ENCODE measurements at regions not wholly inside any gene's neighbourhood (a gene's known extent, or its start where the extent isn't known, plus 50 kb on each side); places are given as distances from the start of the nearest gene placed in this dataset.

DNA sequence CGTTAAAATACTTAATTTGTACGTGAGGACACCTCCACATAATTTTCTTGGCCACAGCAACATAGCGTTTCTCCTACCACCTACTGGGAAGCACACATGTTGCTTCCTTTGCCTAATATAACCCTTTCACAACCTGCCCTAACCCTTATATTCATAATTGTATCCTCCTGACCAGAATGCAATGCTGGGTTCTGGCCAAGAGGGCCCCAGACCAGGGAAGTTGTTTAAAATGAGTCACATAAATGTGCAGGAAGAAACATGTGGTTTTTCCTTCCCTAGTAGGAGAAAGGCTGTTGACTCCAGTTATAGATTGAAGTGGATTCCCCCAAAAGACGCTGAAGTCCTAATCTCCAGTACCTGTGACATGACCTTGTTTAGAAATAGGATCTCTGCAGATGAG, 187.3 kb downstream of the NUFIP1 start:
- no peak overlapping the region for H2AFZ ChIP-seq (ENCODE audit: low read depth, low read length)
- H3K27ac ChIP-seq (ENCODE audit: low read length): no peak overlapping the region
- no peak for DNase-seq
- no peak overlapping the region for H3K9ac ChIP-seq (ENCODE audit: low read depth, low read length)
- H4K20me1 ChIP-seq (ENCODE audit: insufficient read depth, low read length): no peaks in the 10 kb centered on the region
- H3K4me2 ChIP-seq (ENCODE audit: insufficient read depth, low read length): no peak overlapping the region
- no peaks in the 10 kb centered on the region for H3K79me2 ChIP-seq (ENCODE audit: insufficient read depth, low read length)
- H3K36me3 ChIP-seq (ENCODE audit: insufficient read depth, low read length): no peaks in the 10 kb centered on the region
- no peak for ATAC-seq (ENCODE audit: insufficient read depth, low read depth)
- no peaks in the 10 kb centered on the region for H3K9me3 ChIP-seq (ENCODE audit: insufficient read depth, low read length, severe bottlenecking)
- H3K4me3 ChIP-seq (ENCODE audit: low read depth in 1 of 2, low read length in 2 of 2): no peak overlapping the region
- H3K4me1 ChIP-seq (ENCODE audit: insufficient read depth, low read length): no peaks in the 10 kb centered on the region
- H3K27me3 ChIP-seq (ENCODE audit: insufficient read depth, low read length, poor library complexity): no peaks in the 10 kb centered on the region
- no peak for TF ChIP-seq EZH2 (IDR thresholded peaks at IDR 0.05; ENCODE audit: borderline replicate concordance, low read depth, low read length, severe bottlenecking)
- TF ChIP-seq, protein P1, sequence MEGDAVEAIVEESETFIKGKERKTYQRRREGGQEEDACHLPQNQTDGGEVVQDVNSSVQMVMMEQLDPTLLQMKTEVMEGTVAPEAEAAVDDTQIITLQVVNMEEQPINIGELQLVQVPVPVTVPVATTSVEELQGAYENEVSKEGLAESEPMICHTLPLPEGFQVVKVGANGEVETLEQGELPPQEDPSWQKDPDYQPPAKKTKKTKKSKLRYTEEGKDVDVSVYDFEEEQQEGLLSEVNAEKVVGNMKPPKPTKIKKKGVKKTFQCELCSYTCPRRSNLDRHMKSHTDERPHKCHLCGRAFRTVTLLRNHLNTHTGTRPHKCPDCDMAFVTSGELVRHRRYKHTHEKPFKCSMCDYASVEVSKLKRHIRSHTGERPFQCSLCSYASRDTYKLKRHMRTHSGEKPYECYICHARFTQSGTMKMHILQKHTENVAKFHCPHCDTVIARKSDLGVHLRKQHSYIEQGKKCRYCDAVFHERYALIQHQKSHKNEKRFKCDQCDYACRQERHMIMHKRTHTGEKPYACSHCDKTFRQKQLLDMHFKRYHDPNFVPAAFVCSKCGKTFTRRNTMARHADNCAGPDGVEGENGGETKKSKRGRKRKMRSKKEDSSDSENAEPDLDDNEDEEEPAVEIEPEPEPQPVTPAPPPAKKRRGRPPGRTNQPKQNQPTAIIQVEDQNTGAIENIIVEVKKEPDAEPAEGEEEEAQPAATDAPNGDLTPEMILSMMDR (IDR thresholded peaks at IDR 0.05; ENCODE audit: borderline replicate concordance, extremely low read depth, low read length, poor library complexity, severe bottlenecking): no peak

DNA sequence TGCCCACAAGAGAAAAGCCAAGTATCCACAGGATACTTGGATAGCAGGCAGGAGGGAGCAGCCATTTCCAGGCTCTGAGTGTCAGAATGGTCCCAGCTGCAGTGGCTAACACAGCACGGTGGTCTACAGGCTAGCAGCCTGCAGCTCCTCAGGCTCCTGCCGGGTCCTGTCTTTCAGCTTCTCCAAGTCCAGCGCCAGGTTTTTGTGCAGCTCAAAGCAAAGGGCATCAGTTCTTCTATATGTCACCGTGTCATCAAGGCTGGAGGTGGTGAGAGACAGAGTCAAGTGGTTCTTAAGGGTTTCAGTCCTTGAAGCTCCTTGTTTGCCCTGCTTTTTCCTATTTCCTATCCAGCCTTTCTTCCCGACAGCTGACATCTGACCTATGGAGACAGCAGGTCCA, 188.6 kb downstream of the NUFIP1 start:
- TF ChIP-seq, protein P1 (IDR thresholded peaks at IDR 0.05; ENCODE audit: borderline replicate concordance, extremely low read depth, low read length, poor library complexity, severe bottlenecking): no peak
- TF ChIP-seq EZH2 (IDR thresholded peaks at IDR 0.05; ENCODE audit: borderline replicate concordance, low read depth, low read length, severe bottlenecking): no peak
- no peak for ATAC-seq (ENCODE audit: insufficient read depth, low read depth)
- H3K9ac ChIP-seq (ENCODE audit: low read depth, low read length): no peak overlapping the region
- no peaks in the 10 kb centered on the region for H3K27me3 ChIP-seq (ENCODE audit: insufficient read depth, low read length, poor library complexity)
- H4K20me1 ChIP-seq (ENCODE audit: insufficient read depth, low read length): no peaks in the 10 kb centered on the region
- no peaks in the 10 kb centered on the region for H3K9me3 ChIP-seq (ENCODE audit: insufficient read depth, low read length, severe bottlenecking)
- H3K4me3 ChIP-seq (ENCODE audit: low read depth in 1 of 2, low read length in 2 of 2): no peak overlapping the region
- no peaks in the 10 kb centered on the region for H3K79me2 ChIP-seq (ENCODE audit: insufficient read depth, low read length)
- DNase-seq: no peak
- H3K36me3 ChIP-seq (ENCODE audit: insufficient read depth, low read length): no peaks in the 10 kb centered on the region
- no peak overlapping the region for H3K4me2 ChIP-seq (ENCODE audit: insufficient read depth, low read length)
- H2AFZ ChIP-seq (ENCODE audit: low read depth, low read length): no peak overlapping the region
- no peak overlapping the region for H3K27ac ChIP-seq (ENCODE audit: low read length)
- no peaks in the 10 kb centered on the region for H3K4me1 ChIP-seq (ENCODE audit: insufficient read depth, low read length)

DNA sequence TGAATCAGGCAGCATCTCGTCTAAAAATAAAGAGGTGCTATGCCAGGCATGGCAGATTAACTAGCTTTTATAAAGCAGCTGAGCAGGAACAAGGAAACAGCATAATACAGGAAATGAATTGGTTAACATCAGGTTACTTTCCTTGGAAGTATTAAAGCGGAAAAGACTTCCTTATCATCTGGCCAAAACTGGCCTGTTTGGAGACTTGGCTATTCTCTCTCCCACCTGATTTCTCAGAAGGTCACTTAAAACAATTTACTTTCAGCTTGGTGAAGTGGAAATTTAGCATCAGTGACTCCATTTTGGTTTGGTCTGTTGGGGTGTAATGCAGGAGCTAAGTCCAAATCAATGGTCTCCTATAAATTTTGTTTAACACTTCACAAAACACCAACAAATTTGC, 191.6 kb downstream of the NUFIP1 start:
- ATAC-seq (ENCODE audit: insufficient read depth, low read depth): no peak
- Histone ChIP-seq H3K9ac (ENCODE audit: low read depth, low read length) (no peak overlapping the region), H3K27me3 (ENCODE audit: insufficient read depth, low read length, poor library complexity) (no peaks in the 10 kb centered on the region), H3K4me3 (ENCODE audit: low read depth in 1 of 2, low read length in 2 of 2) (no peak overlapping the region), H3K4me2 (ENCODE audit: insufficient read depth, low read length) (no peak overlapping the region), H3K27ac (ENCODE audit: low read length) (no peak overlapping the region), H3K9me3 (ENCODE audit: insufficient read depth, low read length, severe bottlenecking) (no peaks in the 10 kb centered on the region), H4K20me1 (ENCODE audit: insufficient read depth, low read length) (no peaks in the 10 kb centered on the region), H2AFZ (ENCODE audit: low read depth, low read length) (no peak overlapping the region), H3K79me2 (ENCODE audit: insufficient read depth, low read length) (no peaks in the 10 kb centered on the region), H3K36me3 (ENCODE audit: insufficient read depth, low read length) (no peaks in the 10 kb centered on the region), H3K4me1 (ENCODE audit: insufficient read depth, low read length) (no peaks in the 10 kb centered on the region)
- no peak for DNase-seq
- TF ChIP-seq, protein P1 (IDR thresholded peaks at IDR 0.05; ENCODE audit: borderline replicate concordance, extremely low read depth, low read length, poor library complexity, severe bottlenecking): no peak
- no peak for TF ChIP-seq EZH2 (IDR thresholded peaks at IDR 0.05; ENCODE audit: borderline replicate concordance, low read depth, low read length, severe bottlenecking)
